Suppressor macrophage treated with lipopolysaccharide for 1 hour (primary cell): ENCODE measurements at regions not wholly inside any gene's neighbourhood (a gene's known extent, or its start where the extent isn't known, plus 50 kb on each side); places are given as distances from the start of the nearest gene placed in this dataset.

Source experiments
- DNase-seq, 3 donors: peaks; one replicate each; pipeline ENCODE4 v3.0.0-alpha.2; 2020 to 2022

DNA sequence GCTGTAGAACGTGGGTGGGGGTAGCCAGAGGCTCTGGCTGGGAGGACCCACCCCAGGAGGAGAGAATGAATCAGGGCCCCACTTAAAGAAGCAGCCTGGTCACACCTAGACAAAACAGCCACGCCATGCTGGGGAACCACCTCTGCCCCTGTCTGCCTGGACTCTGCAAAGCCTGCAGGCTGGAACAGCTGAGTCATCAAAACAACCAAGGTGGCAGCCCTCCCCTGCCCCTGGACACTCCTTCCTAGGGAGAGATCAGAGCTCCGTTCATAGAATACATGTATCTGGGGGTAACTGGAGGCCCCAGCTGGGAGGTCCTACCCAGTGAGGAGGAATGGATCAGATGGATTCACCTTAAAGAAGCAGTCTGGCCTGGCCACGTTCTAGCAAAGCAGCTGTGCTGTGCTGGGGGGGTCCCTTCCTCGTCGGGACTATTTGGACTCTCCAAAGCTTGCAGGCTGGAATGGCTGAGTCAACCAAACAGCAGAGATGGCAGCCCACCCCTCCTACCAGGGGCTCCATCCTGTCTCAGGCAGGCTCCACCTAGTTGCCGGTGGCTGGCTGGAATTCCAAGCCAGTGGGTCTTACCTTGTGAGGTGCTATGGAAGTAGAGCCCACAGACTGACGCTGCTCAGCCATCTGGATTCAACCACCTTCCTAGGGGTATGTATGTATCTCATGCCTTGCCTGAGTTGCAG lies 50.5 kb upstream of the NT5C1B start:
- DNase-seq = no peak
